SK-N-SH (cell line): ENCODE measurements at regions not wholly inside any gene's neighbourhood (a gene's known extent, or its start where the extent isn't known, plus 50 kb on each side); places are given as distances from the start of the nearest gene placed in this dataset.

Experiments
- EP300 ChIP-seq, 2 experiments: IDR thresholded peaks; 2 replicates each; pipeline versions ENCODE4 v1.4.0 to v1.6.1; 2012; ENCODE audit warnings: borderline replicate concordance in 1 of 2, low read depth in 1 of 2, low read length in 1 of 2
- SMC3 ChIP-seq: IDR thresholded peaks from 2 replicates; pipeline ENCODE4 v1.6.1; 2012; ENCODE audit warnings: low read depth, low read length, improper control_type of control experiment

GRCh38 chr2:9686061-9686460 lies 55.3 kb upstream of the YWHAQ start:
- TF ChIP-seq EP300 (IDR thresholded peaks at IDR 0.05; ENCODE audit: borderline replicate concordance in 1 of 2, low read depth in 1 of 2, low read length in 1 of 2): no peak
- no peak for TF ChIP-seq SMC3
